Heart left ventricle (tissue), 16 donors: ENCODE measurements at regions not wholly inside any gene's neighbourhood (a gene's known extent, or its start where the extent isn't known, plus 50 kb on each side); places are given as distances from the start of the nearest gene placed in this dataset.
A peak's percentile ranks its signal among the peaks of the same experiment; 100 is the strongest.

ENCODE experiments used
- ATAC-seq, 4 donors: fragments of 200-7000 bp; cut with Tn5 transposase; one replicate each; pipeline ENCODE4 v1.9.1; 2020 to 2022; ENCODE audit warnings: moderate library complexity in 4 of 4, mild to moderate bottlenecking in 3 of 4, moderate number of reproducible peaks in 1 of 4
- DNase-seq, 5 donors: peaks; one replicate each; pipeline ENCODE4 v3.0.0-alpha.2; 2020
- H3K27ac ChIP-seq, 12 donors: fragments of 200-600 bp; sonication (generic) in 4 of 12; one replicate each; pipeline versions ENCODE4 v1.5.0 to v1.8.0; 2016 to 2022; ENCODE audit warnings: mild to moderate bottlenecking in 2 of 12
- H3K27me3 ChIP-seq, 9 donors: fragments of 200-600 bp; sonication (generic) in 2 of 9; one replicate each; pipeline versions ENCODE4 v1.5.1 to v1.8.0; 2016 to 2022; ENCODE audit warnings: mild to moderate bottlenecking in 3 of 9
- H3K36me3 ChIP-seq, 9 donors: fragments of 200-600 bp; sonication (generic) in 2 of 9; one replicate each; pipeline versions ENCODE4 v1.5.0 to v1.8.0; 2018 to 2022; ENCODE audit warnings: mild to moderate bottlenecking in 2 of 9
- H3K4me1 ChIP-seq, 12 donors: fragments of 200-600 bp; sonication (generic) in 4 of 12; one replicate each; pipeline versions ENCODE4 v1.5.0 to v1.8.0; 2016 to 2022; ENCODE audit warnings: mild to moderate bottlenecking in 3 of 12
- H3K4me3 ChIP-seq, 12 donors: fragments of 200-600 bp; sonication (generic) in 4 of 12; one replicate each; pipeline versions ENCODE4 v1.5.0 to v1.8.0; 2017 to 2022; ENCODE audit warnings: mild to moderate bottlenecking in 9 of 12, moderate library complexity in 4 of 12
- H3K9me3 ChIP-seq, 12 donors: fragments of 200-600 bp; sonication (generic) in 4 of 12; one replicate each; pipeline versions ENCODE4 v1.5.0 to v1.8.0; 2016 to 2022; ENCODE audit warnings: mild to moderate bottlenecking in 1 of 12
- CTCF ChIP-seq, 12 donors: fragments of 200-600 bp; sonication (generic) in 4 of 12; IDR thresholded peaks; one replicate each; pipeline versions ENCODE4 v1.5.0 to v1.8.0; 2018 to 2022; ENCODE audit warnings: antibody characterized with exemption in 12 of 12, mild to moderate bottlenecking in 5 of 12
- POLR2A ChIP-seq, 2 donors: fragments of 450-650 bp; IDR thresholded peaks; one replicate each; pipeline ENCODE4 v1.6.1; 2017; ENCODE audit warnings: antibody characterized with exemption in 2 of 2, mild to moderate bottlenecking in 2 of 2, moderate library complexity in 2 of 2
- WGBS, 4 donors: extraction: QIAGEN DNeasy Blood & Tissue Kit in 2 of 4; methylation state at CpG; one replicate each; pipeline versions ENCODE4 v1.1.5 to v1.1.7; 2013 to 2018; 5-methylcytosine and 5-hydroxymethylcytosine counted together
- intact Hi-C, 10 donors: fragments of 100-400 bp; cut with DNase I; formaldehyde crosslinking; loops; one replicate each; pipeline versions ENCODE4 v1.11.1 to v1.14.2; 2022
- donor health status: ischemic (EF 13 %, LVEDD 7.1; RV severe dilation, severe dysfunction).
- donor health status: healthy with polysubstance abuse.
- donor health status: DM: no; HTN: yes; CAD: no.
- donor health status: DM: no; HTN: no; CAD: no.
- donor health status: ischemic (EF 25% LVEDD 6.9; RV normal size, moderate dysfunction).
- donor health status: ischemic (EF 25% LVEDD 5.7; RV mildly dilated, moderate dysfunction).
- donor health status: healthy.
- donor health status: DM: yes; HTN: yes; CAD: no.
- donor health status: ischemic (EF 35%, LVEDD 5.7; RV mildly dilated, moderate dysfunction).
- donor health status: nonischemic (EF 11% LVEDD 7.7; RV severe dilation, severe dysfunction).
- donor health status: DM: yes; HTN: yes; CAD: no.
- donor health status: PGD.
- donor health status: ischemic (EF 29% LVEDD 5.4; RV normal size, mild dysfunction).
- donor health status: nonischemic (EF 23%, LVEDD 6.1; RV moderate dilation, normal function).

GRCh38 chr10:33688506-33688905, 354.0 kb upstream of the NRP1 start:
- Histone ChIP-seq H3K27ac (no peak overlapping the region), H3K4me1 (no peaks in the 10 kb centered on the region), H3K27me3 (no peaks in the 10 kb centered on the region), H3K9me3 (peaks cover 0 to 40% (median 20%) of the 10 kb centered on the region in 12 donors), H3K4me3 (no peak overlapping the region), H3K36me3 (no peaks in the 10 kb centered on the region)
- TF ChIP-seq CTCF (IDR thresholded peaks at IDR 0.05) (no peak), POLR2A (IDR thresholded peaks at IDR 0.05) (no peak)
- WGBS, 4 donors: 88 to 95% (median 91%) methylated on average over 2 of the region's 2 CpGs
- no peak for DNase-seq
- intact Hi-C loops: no loop called here
- no peak for ATAC-seq

GRCh38 chr10:33684211-33684611, 349.7 kb upstream of the NRP1 start:
- DNase-seq (no peak), ATAC-seq (no peak)
- TF ChIP-seq POLR2A (IDR thresholded peaks at IDR 0.05) (no peak), CTCF (IDR thresholded peaks at IDR 0.05) (no peak)
- intact Hi-C loops: no loop called here
- WGBS, 4 donors: 74 to 87% (median 82%) methylated on average over 2 of the region's 2 CpGs
- Histone ChIP-seq H3K4me3 (no peak overlapping the region), H3K4me1 (no peaks in the 10 kb centered on the region), H3K9me3 (peaks cover 0 to 16% (median 0%) of the 10 kb centered on the region in 12 donors), H3K27ac (no peak overlapping the region), H3K27me3 (no peaks in the 10 kb centered on the region), H3K36me3 (no peaks in the 10 kb centered on the region)

GRCh38 chr10:33681595-33681994, 347.1 kb upstream of the NRP1 start:
- Histone ChIP-seq H3K36me3 (no peaks in the 10 kb centered on the region), H3K4me3 (no peak overlapping the region), H3K27me3 (no peaks in the 10 kb centered on the region), H3K4me1 (peaks cover 0 to 6% (median 0%) of the 10 kb centered on the region in 12 donors), H3K27ac (peak overlapping the region in 1 of 12 donors; percentile 56), H3K9me3 (peaks cover 0 to 8% (median 0%) of the 10 kb centered on the region in 12 donors)
- ATAC-seq: no peak
- intact Hi-C loops: no loop called here
- no peak for DNase-seq
- TF ChIP-seq POLR2A (IDR thresholded peaks at IDR 0.05) (no peak), CTCF (IDR thresholded peaks at IDR 0.05) (no peak)
- WGBS, 4 donors: 82 to 89% (median 88%) methylated on average over 1 of the region's 1 CpG

GRCh38 chr10:33680036-33680435, 345.6 kb upstream of the NRP1 start:
- H3K4me1 ChIP-seq: peaks cover 0 to 19% (median 8%) of the 10 kb centered on the region in 12 donors
- ATAC-seq (no peak), DNase-seq (no peak)
- H3K36me3 ChIP-seq: no peaks in the 10 kb centered on the region
- intact Hi-C loops: no loop called here
- H3K9me3 ChIP-seq: peaks cover 0 to 8% (median 0%) of the 10 kb centered on the region in 12 donors
- no peak overlapping the region for H3K4me3 ChIP-seq
- 89 to 95% (median 92%) methylated on average over 5 of the region's 5 CpGs for WGBS, 4 donors
- TF ChIP-seq POLR2A (IDR thresholded peaks at IDR 0.05) (no peak), CTCF (IDR thresholded peaks at IDR 0.05) (no peak)
- no peaks in the 10 kb centered on the region for H3K27me3 ChIP-seq
- no peak overlapping the region for H3K27ac ChIP-seq
